Kidney epithelial cell (primary cell): ENCODE measurements at regions not wholly inside any gene's neighbourhood (a gene's known extent, or its start where the extent isn't known, plus 50 kb on each side); places are given as distances from the start of the nearest gene placed in this dataset.
"Not testable (repeated sequence)": the region's sequence is repeated elsewhere in the genome, so short reads cannot be mapped to it uniquely, and the experiment has no call there.

Source experiments
- DNase-seq: peaks from one replicate; pipeline ENCODE4 v3.0.0-alpha.2; 2010; ENCODE audit warnings: low read depth
- H3K27me3 ChIP-seq: 2 replicates; pipeline ENCODE4 v1.6.0; 2011; ENCODE audit warnings: low read length; ENCODE audit not compliant: control insufficient read depth, insufficient read depth
- H3K36me3 ChIP-seq: 2 replicates; pipeline ENCODE4 v1.5.1; 2011; ENCODE audit warnings: low read length; ENCODE audit not compliant: control insufficient read depth, insufficient read depth
- H3K4me3 ChIP-seq: 2 replicates; pipeline ENCODE4 v1.5.1; 2011; ENCODE audit warnings: low read depth, mild to moderate bottlenecking, control low read depth, low read length
- TF ChIP-seq, protein P1 (sequence below): IDR thresholded peaks from 2 replicates; pipeline ENCODE4 v1.5.1; 2011; ENCODE audit warnings: mild to moderate bottlenecking, moderate library complexity, low read length, control low read depth, inconsistent platforms; ENCODE audit not compliant: insufficient read depth, poor library complexity, severe bottlenecking

DNA sequence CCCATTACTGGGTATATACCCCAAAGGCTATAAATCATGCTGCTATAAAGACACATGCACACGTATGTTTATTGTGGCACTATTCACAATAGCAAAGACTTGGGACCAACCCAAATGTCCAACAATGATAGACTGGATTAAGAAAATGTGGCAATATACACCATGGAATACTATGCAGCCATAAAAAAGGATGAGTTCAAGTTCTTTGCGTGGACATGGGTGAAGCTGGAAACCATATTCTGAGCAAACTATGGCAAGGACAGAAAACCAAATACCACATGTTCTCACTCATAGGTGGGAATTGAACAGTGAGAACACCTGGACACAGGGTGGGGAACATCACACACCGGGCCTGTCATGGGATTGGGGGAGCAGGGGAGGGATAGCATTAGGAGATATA lies 54.4 kb upstream of the MUCL1 start:
- not testable (repeated sequence) for DNase-seq, H3K4me3 ChIP-seq, H3K27me3 ChIP-seq, H3K36me3 ChIP-seq

DNA sequence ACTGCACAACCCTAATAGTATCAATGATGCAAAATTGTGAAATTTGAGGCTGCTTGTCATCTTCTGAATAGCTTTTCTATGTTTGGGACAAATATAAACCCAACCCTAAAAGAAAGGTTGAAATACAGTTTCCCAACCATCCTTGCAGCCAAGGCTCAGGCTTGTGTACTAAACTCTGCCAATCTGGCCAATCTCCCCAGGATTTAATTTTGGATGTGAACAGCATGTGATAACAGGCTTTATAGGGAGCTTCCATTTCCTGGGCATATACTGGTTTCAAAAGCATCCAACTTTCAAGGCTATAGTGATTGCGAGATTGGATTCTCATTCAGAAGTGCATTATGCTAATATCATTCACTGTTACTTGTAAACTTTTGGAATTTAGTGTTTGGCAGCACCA lies 55.7 kb upstream of the MUCL1 start:
- no peaks in the 10 kb centered on the region for H3K27me3 ChIP-seq
- DNase-seq = no peak
- TF ChIP-seq, protein P1, sequence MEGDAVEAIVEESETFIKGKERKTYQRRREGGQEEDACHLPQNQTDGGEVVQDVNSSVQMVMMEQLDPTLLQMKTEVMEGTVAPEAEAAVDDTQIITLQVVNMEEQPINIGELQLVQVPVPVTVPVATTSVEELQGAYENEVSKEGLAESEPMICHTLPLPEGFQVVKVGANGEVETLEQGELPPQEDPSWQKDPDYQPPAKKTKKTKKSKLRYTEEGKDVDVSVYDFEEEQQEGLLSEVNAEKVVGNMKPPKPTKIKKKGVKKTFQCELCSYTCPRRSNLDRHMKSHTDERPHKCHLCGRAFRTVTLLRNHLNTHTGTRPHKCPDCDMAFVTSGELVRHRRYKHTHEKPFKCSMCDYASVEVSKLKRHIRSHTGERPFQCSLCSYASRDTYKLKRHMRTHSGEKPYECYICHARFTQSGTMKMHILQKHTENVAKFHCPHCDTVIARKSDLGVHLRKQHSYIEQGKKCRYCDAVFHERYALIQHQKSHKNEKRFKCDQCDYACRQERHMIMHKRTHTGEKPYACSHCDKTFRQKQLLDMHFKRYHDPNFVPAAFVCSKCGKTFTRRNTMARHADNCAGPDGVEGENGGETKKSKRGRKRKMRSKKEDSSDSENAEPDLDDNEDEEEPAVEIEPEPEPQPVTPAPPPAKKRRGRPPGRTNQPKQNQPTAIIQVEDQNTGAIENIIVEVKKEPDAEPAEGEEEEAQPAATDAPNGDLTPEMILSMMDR = no peak
- no peaks in the 10 kb centered on the region for H3K36me3 ChIP-seq
- no peak overlapping the region for H3K4me3 ChIP-seq

DNA sequence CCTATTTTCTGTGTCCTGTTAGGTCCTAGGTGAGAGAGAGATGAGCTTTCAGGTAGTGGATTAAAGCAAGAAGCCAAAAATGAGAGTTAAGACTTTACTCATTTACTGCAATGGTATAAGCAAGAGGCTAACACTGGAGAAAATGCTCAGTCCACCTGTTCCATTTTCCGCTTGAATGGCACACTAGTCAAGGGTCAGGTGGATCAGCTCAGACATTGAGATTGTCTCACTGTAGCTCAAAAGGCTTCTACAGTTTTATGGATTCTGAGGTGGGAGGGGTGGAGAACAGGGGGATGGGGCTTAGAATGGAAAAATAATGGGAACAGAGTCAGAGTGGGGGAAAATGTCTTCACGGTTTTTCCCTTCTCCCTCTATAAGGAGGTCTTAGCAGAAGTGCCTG lies 57.3 kb upstream of the MUCL1 start:
- TF ChIP-seq, protein P1 = no peak

DNA sequence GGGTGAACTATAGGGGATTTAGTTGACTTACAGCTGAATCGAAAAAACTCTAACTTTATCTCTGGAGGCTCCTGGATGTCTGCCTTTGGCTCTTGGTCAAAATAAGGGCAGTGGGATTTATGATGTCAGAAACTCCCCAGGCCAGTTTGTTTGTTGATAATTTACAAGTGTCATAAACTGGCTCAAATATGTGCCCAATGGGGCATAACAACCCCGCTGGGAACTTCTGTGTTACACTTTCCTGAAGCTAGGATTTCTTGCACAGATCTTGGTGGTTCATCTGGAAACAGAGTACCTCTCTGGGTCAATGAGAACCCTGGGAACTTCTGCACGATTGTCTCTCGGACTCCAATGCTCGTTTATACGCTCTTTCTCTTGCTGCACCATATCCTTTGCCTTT lies 58.7 kb upstream of the MUCL1 start:
- no peak overlapping the region for H3K4me3 ChIP-seq
- TF ChIP-seq, protein P1 = no peak
- no peaks in the 10 kb centered on the region for H3K27me3 ChIP-seq
- H3K36me3 ChIP-seq = no peaks in the 10 kb centered on the region
- no peak for DNase-seq

More for the DNA sequence above, 57.3 kb upstream of the MUCL1 start:
- Histone ChIP-seq H3K4me3 (no peak overlapping the region), H3K36me3 (no peaks in the 10 kb centered on the region), H3K27me3 (no peaks in the 10 kb centered on the region)
- no peak for DNase-seq

DNA sequence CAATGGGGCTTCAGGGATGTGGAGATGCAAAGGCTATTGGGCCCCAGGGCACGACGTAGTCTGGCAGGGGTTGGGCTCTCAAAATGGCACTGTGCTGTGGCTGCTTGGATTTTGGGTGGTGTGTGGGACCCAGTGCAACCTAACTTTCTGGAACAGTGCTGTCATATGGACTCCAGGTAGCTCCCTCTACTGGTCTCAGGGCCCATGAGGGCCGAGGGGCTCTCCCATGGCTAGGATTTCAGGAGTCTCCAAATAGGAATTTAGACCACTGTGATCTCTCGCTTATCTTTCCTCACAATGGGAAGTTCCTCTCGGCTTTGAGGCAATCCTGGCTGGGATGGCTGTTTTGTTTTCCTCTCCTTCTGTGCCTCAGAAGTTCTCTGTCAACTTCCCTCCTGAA lies 68.2 kb upstream of the MUCL1 start:
- no peak overlapping the region for H3K4me3 ChIP-seq

DNA sequence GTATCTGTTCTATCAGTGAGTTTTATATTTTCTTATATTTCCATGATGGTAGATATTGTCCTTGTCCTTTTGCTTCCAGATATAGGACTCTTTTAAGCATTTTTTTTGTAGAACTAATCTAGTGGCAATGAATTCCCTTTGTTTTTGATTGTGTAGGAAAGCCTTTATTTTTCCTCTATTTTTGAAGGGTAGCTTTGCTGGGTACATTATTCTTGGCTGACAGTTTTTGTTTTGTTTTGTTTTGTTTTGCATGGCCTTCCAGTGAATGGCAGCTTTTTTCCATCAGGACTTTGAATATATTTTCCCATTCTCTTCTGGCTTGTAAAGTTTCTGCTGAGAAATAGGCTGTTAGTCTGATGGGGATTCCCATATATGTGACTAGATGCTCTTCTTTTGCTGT lies 70.2 kb upstream of the MUCL1 start:
- Histone ChIP-seq H3K27me3 (no peaks in the 10 kb centered on the region), H3K36me3 (no peaks in the 10 kb centered on the region), H3K4me3 (no peak overlapping the region)
- TF ChIP-seq, protein P1 = no peak
- no peak for DNase-seq

More for the DNA sequence above, 68.2 kb upstream of the MUCL1 start:
- Histone ChIP-seq H3K36me3 (no peaks in the 10 kb centered on the region), H3K27me3 (no peaks in the 10 kb centered on the region)
- no peak for DNase-seq
- TF ChIP-seq, protein P1 = no peak

DNA sequence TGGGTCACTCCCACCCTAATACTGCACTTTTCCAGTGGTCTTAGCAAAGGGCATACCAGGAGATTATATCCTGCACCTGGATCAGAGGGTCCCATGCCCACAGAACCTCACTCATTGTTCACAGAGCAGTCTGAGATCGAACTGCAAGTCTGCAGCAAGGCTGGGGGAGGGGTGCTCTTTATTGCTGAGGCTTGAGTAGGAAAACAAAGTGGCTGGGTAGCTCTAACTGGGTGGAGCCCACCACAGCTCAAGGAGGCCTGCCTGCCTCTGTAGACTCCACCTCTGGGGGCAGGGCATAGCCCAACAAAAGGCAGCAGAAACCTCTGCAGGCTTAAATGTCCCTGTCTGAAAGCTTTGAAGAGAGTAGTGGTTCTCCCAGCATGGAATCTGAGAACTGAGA lies 77.3 kb upstream of the MUCL1 start:
- not testable (repeated sequence) for H3K4me3 ChIP-seq, DNase-seq, H3K27me3 ChIP-seq

More for the DNA sequence above, 77.3 kb upstream of the MUCL1 start:
- not testable (repeated sequence) for H3K36me3 ChIP-seq
